NCI-H2196 (cell line): ENCODE measurements at regions not wholly inside any gene's neighbourhood (a gene's known extent, or its start where the extent isn't known, plus 50 kb on each side); places are given as distances from the start of the nearest gene placed in this dataset.

Source experiments
- DNase-seq: peaks from one replicate; lab custom pipeline; 2025; ENCODE audit not compliant: unreplicated experiment; lab: John Stamatoyannopoulos, UW

DNA sequence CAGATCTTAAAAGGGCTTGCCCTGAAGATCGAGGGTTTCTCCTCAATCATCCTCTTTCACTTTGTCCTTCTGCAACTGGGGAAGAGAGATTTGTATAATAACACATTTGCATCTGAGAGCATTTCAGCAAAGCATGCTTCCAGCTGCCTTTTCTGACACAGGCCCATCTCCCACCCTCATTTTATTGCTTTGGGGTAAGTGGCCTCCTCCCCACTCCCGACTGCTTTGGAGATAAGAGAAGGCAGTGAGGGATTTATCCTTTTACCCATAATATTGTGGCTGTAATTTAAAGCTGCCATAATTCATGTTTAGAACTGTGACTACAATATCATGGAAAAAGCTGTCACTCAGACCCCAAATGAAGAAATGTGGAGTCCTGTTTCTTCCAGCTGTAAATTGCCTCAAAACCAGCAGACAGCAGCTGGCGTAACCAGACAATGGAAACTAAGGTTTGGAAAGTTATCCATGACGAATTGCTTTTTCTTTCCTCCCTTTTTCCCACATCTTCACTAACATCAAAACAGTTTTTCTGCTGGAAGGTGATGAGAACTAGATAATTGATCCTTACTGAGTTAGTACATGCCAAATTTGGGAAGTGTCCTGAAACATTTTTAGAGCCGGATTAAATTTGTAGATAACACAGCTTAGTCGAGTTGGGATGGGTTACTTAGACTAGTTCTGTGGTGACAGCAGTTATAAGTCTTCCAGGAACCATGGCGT lies 104.2 kb upstream of the PFN2 start:
- DNase-seq: no peak

DNA sequence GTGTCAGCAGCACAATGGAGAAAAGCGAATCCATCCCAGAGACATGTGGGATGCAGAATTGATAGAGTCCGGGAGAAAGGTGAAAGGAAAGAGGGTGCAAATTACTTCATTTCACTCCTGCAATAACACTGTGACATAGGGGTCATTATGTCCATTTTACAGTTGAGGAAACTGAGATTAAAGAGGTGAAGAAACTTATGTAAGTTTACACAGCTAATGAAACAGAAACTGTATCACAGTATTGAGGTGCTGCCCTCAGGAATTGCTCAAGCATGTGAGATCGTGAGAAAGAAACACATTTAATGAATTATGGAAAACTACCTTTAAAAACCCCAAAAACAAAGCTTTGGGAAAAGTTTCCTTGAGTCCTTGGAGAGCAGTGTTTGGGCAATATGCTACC lies 103.6 kb upstream of the PFN2 start:
- no peak for DNase-seq

DNA sequence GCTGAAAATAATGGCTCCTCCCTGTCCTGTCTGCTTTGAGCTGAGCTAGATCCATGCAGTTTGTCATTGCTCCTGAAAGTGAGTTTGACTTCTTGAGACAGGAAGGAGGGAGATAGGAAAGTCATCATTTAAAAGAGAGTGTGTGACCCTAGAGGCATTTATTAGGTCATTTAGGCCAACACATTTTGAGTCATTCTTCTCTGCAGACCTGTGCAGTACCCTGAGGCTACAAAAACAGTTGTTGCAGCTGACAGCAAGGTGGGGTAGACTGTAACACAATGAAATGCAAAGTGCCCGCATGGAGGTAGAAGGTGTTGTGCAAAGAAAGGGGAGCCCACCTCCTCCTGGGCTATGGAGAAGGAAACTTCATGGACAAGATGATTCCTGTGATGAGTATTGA lies 102.8 kb upstream of the PFN2 start:
- no peak for DNase-seq

DNA sequence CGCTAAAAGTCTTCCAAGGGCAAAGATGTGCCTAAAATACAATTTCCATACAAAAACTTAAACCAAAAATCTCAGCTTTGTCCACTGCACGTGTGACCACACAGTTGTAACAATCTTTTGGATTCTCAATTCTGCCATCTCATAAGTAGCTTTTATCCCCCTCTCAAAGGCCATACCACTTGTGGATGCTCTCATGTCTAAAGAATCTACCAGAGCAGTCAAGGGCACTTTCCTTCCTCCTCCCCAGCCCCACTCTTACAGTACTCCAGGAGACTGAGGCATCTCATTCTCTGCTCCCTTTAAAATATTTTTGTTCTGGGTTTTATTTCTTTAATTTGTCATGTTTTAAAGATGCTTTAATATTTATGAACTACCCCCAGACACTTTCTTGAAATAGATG lies 102.3 kb upstream of the PFN2 start:
- no peak for DNase-seq

DNA sequence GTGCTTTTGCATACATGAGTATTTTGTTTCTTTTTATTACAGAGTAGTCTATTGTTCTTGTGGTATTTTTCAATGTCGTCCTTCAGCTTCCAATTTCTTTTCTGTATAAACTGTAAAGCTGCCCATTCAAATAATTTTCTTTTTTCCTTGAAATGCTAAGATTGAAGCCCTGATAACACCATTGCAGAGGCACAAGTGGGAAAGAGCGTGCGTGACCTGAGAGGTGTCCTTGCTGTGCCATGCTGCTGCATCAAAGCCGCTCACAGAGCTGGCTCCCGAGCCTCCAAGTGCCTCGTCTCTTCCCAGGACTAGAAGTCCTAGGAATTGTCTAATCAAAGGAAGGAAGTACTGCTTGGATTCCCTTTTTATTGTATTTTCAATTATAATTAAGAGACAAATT lies 101.9 kb upstream of the PFN2 start:
- DNase-seq: no peak

DNA sequence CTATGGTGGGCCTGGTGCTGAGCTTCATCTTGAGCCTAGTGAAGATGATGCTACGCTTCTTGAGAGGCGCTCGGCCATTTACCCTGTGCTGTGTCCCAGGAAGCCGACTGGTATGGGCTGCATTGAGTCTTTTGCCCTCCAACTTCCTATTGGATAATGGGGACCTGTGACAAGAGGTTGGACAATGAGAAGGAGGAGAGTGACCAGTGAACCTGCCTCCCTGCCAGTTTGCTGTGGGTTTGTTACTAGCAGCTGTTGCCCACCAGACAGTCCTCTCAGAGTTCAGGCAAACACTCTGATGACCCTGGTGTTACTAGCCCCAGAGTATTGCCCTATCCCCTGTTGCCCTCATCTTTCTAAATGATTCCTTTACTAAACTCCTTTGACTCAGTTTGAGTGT lies 99.6 kb upstream of the PFN2 start:
- no peak for DNase-seq

DNA sequence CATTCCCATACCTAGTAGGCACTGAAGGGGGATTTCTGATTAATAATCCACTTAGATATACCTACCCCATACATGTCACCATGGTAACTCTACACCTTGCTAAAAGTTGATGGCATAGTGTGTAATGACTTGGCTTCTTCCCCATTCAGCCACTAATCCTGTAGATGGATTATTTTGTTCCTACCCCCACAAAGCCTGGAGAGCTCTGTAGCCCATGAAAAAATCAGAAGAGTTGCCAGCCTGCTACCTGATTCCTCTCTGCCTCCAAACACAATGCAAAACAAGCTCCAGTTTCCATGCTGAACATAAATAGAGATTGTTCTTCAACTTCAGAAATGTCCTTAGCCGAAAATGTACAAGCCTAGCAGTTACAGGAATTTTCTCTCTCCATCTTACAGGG lies 98.9 kb upstream of the PFN2 start:
- no peak for DNase-seq

DNA sequence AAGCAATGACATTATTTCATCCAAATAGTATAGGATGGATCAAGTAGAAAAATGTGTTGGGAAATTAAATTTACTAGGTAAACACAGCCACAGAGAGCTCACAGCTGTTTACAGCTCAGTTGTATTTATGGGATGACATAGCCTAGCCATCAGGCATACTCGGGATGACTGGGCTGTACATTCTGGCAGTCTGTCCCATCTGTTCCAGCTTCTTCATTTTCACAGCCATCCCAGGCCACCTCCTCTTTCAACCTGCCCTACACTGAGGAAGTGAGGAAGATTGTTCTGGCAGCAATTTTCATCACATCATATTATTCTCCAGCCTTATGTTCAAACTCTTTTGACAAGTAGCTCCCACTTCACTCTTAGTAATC lies 98.4 kb upstream of the PFN2 start:
- no peak for DNase-seq

DNA sequence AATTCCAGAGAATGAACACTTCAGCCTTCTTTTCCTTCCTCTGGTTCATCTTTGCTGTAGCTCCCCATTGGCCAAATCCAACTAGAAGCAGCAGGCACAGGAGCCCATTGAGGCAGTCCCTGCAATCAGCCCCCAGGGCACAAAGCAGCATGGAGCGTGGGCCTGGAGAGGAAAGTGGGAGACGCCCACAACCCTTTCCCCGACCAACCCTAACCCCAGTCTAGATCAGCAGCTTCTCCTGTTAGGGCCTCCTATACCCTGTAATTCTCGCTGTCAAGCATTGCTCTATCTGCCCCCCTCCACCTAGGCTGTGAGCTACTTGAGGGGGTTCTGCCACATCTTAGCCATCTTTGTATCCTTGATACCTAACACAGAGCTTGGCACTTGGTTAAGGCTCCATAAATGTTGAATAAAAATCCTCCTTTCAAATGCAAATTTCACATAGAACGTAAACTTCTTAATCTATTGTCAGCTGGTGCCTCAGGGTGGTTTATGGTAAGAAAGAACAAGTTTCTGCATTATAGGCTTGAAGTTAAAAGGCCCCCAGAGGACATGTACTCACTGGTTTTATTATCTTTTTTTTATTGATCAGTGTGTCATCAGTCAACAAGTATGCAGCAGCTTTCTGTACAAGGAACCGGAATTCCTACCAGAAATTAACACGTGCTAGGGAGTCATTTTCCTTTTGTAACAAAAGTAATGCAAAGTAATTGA lies 97.9 kb upstream of the PFN2 start:
- DNase-seq: no peak

DNA sequence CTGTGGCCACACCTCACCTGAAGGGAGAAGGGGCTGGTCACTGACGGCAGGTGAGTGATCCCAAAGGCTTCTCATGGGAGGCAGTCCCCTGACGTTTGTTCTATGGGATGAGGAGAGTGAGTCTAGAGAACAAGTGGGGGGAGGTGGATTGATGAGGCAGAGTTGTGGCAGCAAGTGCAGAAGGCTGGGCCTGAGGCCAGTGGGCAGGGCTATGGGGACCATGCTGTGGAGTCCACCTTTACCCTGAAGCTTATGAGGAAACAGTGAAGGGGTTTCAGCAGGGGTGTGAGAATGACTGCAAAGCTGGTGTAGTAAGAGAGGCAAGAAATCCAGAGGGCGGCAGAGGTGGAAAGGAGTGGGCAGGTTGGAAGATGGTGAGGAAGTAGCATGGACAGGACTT lies 96.9 kb upstream of the PFN2 start:
- no peak for DNase-seq

DNA sequence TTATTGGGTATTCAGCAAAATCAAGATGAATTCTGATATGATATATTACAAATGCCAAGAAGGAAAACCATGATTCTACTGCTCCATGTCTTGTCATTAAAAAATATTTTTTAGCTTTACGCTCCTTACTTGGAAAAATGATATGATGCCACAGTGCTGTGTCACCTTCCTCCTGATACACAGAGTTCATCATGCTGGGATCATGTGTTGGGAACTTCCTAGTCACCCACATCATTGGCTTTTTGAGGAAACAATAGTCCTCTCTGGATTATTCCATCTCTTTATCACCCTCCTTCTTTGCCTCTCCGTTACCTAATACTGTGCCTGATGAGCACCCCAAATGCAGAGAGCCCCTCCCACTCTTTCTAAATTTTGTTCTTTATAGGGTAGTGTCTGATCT lies 94.3 kb upstream of the PFN2 start:
- DNase-seq: no peak

DNA sequence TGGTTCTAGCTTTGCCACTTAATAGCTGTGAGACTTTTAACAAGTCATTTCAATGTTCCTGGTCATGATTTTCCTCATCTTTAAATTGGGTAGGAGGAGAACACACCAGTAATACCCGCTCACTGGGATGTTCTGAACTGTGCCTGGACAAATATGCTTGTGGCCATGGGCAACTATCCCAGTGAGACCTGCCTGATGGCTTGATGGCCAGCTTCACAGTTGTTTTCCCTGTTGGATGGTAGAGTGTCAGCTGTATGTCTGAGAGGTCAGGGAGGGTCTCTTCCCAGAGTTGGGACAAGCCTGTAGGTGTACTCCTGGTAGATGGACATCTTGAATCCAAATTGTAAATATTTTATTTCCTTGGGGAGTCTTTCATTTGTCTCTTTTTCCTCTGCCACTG lies 92.5 kb upstream of the PFN2 start:
- no peak for DNase-seq

DNA sequence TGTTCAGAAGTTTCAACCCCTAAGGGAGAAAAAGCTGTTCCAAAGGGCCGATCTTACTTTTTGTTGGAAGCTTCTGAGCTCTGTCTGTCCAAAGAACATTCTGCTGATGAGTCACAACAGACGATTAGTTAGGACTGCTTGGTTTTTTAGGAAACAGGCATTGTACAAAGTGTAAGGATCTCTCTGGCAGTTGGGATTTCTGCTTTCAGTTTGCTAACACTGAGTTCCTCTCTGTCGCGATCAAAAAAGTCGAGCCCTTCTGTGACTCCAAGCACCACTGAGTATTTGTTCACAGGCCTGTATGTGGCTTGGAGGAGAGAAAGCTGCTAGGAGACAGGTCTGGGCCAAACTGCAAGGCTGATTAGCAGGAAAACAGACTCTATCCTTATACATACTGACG lies 91.8 kb upstream of the PFN2 start:
- DNase-seq: no peak

DNA sequence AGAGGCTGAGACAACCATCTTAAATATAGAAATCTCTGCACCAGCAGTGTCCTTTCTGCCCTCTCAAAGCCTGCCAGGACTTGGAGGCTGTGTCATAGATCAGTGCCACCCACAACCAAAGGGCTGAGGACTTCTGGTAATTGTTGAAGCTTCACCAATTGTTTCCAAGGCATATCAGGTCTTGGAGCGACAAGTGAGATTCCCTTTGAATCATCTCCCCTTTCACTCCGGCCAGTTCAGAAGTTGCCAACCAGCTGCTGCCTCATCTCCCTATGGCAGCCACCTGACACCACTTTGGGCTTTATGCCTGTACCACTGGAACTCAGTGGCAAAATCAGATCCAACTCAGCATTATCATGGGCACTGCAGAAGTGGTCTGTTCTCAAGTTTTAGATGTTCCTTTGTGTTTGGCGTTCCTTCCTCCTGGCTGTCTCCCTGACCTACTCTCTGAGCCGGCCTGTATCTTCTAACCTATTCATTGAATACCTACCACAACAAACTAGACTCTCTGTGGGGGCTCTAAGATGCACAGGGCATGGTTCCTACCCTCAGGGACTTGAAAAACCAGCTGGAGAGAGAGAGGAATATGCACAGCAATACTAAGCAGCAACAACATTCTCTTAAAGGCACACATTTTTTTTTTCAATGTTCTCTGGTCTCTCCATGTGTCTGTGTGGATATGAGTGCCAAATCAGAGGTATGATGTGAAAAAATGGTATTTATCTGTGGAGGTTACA lies 90.8 kb upstream of the PFN2 start:
- DNase-seq: no peak

DNA sequence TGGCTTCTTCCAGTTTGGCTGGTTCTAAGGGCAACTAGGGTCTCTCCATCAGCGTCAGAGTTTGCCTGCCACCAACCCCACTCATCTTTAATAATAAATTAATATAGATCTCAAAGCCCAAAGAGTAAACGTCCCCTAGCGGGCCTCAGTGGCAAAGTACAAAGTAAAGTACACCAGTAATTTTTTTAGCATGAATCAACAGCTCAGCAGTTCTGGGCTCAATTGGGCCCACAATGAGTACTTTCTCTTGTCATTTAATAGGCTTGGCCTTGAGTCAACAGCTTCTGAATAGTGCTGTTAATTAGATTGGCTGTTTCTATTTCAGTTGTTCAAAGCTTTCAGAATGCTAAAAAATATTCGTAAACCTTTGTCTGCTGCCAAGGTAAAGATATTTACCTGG lies 89.0 kb upstream of the PFN2 start:
- no peak for DNase-seq

DNA sequence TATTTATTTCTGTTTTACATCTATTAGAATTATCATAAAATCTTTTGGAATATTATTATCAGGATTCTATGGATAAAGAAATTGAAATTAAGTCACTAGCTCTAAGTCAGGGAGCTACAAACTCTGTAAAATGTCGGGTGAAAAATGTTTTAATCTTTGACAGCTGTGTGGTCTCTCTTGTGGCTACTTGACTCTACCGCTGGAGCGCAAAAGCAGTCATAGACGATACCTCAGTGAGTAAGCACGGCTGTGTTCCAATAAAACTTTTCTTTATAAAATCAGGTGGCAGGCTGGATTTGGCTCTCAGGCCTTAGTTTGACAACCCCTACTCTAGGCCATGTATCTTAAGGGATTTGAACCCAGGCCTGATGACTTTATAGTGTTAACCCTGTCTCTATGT lies 88.5 kb upstream of the PFN2 start:
- DNase-seq: no peak

DNA sequence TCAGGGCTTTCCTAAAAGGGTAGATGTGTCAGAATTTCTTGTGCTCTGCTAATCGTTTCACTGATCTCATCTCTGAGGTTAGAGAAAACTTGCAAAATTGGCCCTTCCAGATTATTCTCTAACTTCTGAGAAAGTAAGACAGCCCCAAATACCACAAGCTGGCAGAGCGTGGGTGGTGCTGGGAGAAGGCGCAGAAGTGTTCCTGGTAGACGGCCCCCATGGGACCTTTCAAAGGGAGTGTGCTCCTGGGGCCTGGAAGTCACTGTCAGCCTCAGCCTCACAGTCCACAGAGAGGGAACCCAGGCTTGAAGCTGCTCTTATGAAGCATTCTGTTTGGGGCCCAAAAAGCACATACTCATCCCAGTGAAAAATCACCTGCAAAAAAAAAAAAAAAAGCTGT lies 86.5 kb upstream of the PFN2 start:
- no peak for DNase-seq

DNA sequence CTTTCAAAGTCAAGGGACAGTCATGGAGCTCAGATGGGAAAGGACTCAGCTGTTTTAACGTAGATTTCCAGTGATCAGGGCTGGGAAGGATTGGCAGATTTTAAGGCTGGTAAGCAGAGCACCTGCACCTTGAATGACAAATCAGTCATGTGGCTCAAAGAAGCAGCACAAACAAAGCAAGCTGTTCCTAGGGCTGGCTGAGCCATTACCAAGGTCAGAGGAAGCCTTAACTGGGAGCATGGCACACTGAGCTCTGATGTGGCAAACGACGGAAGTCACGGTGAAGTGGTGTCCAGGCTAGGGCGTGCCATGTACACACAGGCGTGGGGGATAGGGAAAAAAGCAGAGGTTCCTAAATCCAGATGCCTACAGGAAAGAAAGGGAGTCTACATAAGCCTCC lies 84.6 kb upstream of the PFN2 start:
- no peak for DNase-seq

DNA sequence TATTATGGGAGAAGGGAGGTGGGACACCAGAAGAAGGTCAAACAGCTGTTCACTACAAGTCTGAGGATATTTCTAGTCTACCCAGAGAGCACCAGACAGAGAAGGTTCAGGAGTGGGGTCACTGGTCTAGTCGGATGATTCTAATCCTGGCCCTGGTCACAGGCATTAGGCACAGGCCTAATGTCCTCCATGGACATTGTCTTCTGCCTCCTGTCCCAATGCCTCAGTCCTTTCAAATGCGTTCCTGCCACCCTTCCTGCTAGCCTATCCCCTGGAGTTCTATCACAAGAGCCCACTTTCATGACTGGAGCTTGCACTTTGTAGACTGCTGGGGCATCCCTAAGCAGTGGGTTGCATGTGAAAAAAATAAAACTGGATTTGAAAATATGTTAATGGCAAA lies 83.9 kb upstream of the PFN2 start:
- no peak for DNase-seq

DNA sequence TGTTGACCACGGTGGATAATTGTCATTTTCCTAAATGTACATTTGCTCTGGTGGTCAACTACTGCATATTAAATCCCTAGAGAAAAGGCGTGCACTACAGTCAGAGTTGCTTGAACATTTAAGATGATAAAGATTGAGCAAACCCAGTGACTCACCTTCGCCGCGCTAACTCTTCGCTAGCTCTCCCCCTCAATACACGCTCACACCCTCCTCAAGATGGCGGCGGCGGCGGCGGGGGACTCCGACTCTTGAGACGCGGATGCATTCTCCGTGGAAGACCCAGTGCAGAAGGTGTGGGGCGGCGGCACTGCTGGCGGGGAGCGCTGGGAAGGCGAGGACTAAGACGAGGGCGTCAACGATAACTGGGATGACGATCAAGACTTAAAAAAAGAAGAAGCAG lies 79.8 kb upstream of the PFN2 start:
- no peak for DNase-seq

DNA sequence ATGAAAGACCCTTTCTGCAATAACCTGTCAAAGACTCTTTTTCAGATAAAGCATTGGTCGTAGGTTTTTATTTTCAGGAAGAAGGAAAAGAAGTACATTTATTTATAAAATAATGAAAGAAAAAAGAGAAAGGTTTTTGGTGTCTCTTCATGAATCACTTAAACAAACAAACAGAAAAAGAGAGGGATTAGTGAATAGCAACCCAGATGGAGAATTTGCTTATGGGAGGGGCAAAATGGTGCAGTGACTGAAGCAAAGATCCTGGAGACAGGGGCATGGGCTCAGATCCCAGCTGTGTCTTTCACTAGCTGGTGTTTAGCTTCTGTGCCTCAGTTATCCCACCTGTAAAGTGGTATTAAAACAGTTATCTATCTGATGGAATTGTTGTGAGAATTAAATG lies 78.6 kb upstream of the PFN2 start:
- DNase-seq: no peak

DNA sequence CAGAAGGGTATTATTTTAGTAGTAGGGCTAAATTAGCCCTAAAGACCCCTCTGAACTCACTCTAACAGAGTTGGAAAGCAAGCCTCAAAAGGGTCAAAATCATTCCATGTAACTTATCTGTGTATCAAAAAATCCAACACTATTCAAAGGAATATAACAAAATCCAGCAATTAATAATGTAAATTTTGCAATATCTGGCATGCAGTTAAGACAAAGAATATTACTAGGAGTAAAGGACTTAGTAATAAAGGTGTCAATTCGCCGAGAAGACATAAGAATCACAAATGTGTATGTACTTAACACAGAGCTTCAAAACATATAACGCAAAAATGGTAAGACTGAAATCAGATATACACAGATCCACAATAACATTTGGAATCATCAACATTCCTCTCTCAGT lies 71.2 kb upstream of the PFN2 start:
- DNase-seq: no peak
